ENCODE measurements at regions not wholly inside any gene's neighbourhood (a gene's known extent, or its start where the extent isn't known, plus 50 kb on each side); places are given as distances from the start of the nearest gene placed in this dataset.
"Not testable (repeated sequence)": the region's sequence is repeated elsewhere in the genome, so short reads cannot be mapped to it uniquely, and the experiment has no call there.

- ATAC-seq (ENCODE audit: low FRiP score in 2 of 2) (no peak), DNase-seq (no peak)
- H3K36me3 ChIP-seq = no peaks in the 10 kb centered on the region
- no peak overlapping the region for H3K27ac ChIP-seq
- H3K4me3 ChIP-seq = no peak overlapping the region
- H3K9me3 ChIP-seq = no peaks in the 10 kb centered on the region
- no peak for TF ChIP-seq POLR2A (IDR thresholded peaks at IDR 0.05)
- TF ChIP-seq POLR2AphosphoS5 (IDR thresholded peaks at IDR 0.05) = no peak
- TF ChIP-seq EP300 (IDR thresholded peaks at IDR 0.05) = no peak
- TF ChIP-seq CTCF (IDR thresholded peaks at IDR 0.05) = no peak
- WGBS, 2 donors = 90 to 96% methylated on average over 9 of the region's 9 CpGs
- H3K4me1 ChIP-seq = no peaks in the 10 kb centered on the region
- H3K27me3 ChIP-seq = no peaks in the 10 kb centered on the region
These were observed 256.9 kb upstream of the MBL2 start for GRCh38 chr10:53029449-53029848.

- H3K4me1 ChIP-seq; H3K27ac ChIP-seq; H3K9me3 ChIP-seq; H3K36me3 ChIP-seq; H3K27me3 ChIP-seq; DNase-seq; ATAC-seq (ENCODE audit: low FRiP score in 2 of 2): not testable (repeated sequence)
- peak overlapping the region in 1 of 4 donors; percentile 43 for H3K4me3 ChIP-seq
- 35 to 38% methylated on average over 1 to 4 of the region's 6 CpGs for WGBS, 2 donors
These were observed 253.2 kb upstream of the MBL2 start for GRCh38 chr10:53025765-53026164.

GRCh38 chr10:53025172-53025711 is 252.7 kb upstream of the MBL2 start:
- Histone ChIP-seq H3K4me1 (no peaks in the 10 kb centered on the region), H3K9me3 (no peaks in the 10 kb centered on the region), H3K4me3 (peak overlapping the region in 3 of 4 donors; percentile 19 to 43 (median 33)), H3K27me3 (no peaks in the 10 kb centered on the region), H3K36me3 (no peaks in the 10 kb centered on the region), H3K27ac (no peak overlapping the region)
- TF ChIP-seq POLR2AphosphoS5 (IDR thresholded peaks at IDR 0.05) = no peak
- TF ChIP-seq POLR2A (IDR thresholded peaks at IDR 0.05) = no peak
- TF ChIP-seq CTCF (IDR thresholded peaks at IDR 0.05) = no peak
- TF ChIP-seq EP300 (IDR thresholded peaks at IDR 0.05) = no peak
- ATAC-seq (ENCODE audit: low FRiP score in 2 of 2) = no peak
- WGBS, 2 donors = 1 to 6% methylated on average over 9 of the region's 9 CpGs
- no peak for DNase-seq

- TF ChIP-seq POLR2A (IDR thresholded peaks at IDR 0.05) (no peak), POLR2AphosphoS5 (IDR thresholded peaks at IDR 0.05) (no peak), CTCF (IDR thresholded peaks at IDR 0.05) (no peak), EP300 (IDR thresholded peaks at IDR 0.05) (no peak)
- no peak overlapping the region for H3K27ac ChIP-seq
- ATAC-seq (ENCODE audit: low FRiP score in 2 of 2) (no peak), DNase-seq (no peak)
- H3K27me3 ChIP-seq = no peaks in the 10 kb centered on the region
- no peaks in the 10 kb centered on the region for H3K36me3 ChIP-seq
- H3K4me3 ChIP-seq = no peak overlapping the region
- H3K9me3 ChIP-seq = no peaks in the 10 kb centered on the region
- WGBS, 2 donors = 61 to 95% methylated on average over 1 to 2 of the region's 2 CpGs
- H3K4me1 ChIP-seq = no peaks in the 10 kb centered on the region
These were observed 250.8 kb upstream of the MBL2 start for GRCh38 chr10:53023411-53023810.

- DNase-seq = no peak
- Histone ChIP-seq H3K27me3 (no peaks in the 10 kb centered on the region), H3K4me3 (no peak overlapping the region), H3K9me3 (no peaks in the 10 kb centered on the region), H3K27ac (no peak overlapping the region), H3K4me1 (no peaks in the 10 kb centered on the region), H3K36me3 (no peaks in the 10 kb centered on the region)
- no peak for ATAC-seq (ENCODE audit: low FRiP score in 2 of 2)
- WGBS, 2 donors = 83 to 85% methylated on average over 5 of the region's 5 CpGs
- no peak for TF ChIP-seq POLR2A (IDR thresholded peaks at IDR 0.05)
- no peak for TF ChIP-seq POLR2AphosphoS5 (IDR thresholded peaks at IDR 0.05)
- no peak for TF ChIP-seq CTCF (IDR thresholded peaks at IDR 0.05)
- no peak for TF ChIP-seq EP300 (IDR thresholded peaks at IDR 0.05)
These were observed 250.1 kb upstream of the MBL2 start for GRCh38 chr10:53022611-53023088.
